ENCODE measurements at regions not wholly inside any gene's neighbourhood (a gene's known extent, or its start where the extent isn't known, plus 50 kb on each side); places are given as distances from the start of the nearest gene placed in this dataset.

GRCh38 chr4:53895137-53895536, 169.3 kb downstream of the CHIC2 start:
- Histone ChIP-seq H3K4me1 (peaks cover 0 to 13% (median 7%) of the 10 kb centered on the region in 9 donors), H3K27ac (no peak overlapping the region), H3K36me3 (no peaks in the 10 kb centered on the region), H3K27me3 (peaks cover 0 to 4% (median 0%) of the 10 kb centered on the region in 7 donors), H3K9me3 (no peaks in the 10 kb centered on the region), H3K4me3 (no peak overlapping the region)
- intact Hi-C loops (cut with DNase I), result no loop called here
- WGBS, 2 donors, result 88% methylated on average over 3 of the region's 3 CpGs
- no peak for ATAC-seq
- no peak for TF ChIP-seq CTCF (IDR thresholded peaks at IDR 0.05)
- no peak for DNase-seq

- intact Hi-C loops (cut with DNase I), result no loop called here
- no peak for TF ChIP-seq CTCF (IDR thresholded peaks at IDR 0.05)
- no peaks in the 10 kb centered on the region for H3K36me3 ChIP-seq
- H3K27me3 ChIP-seq, result peaks cover 0 to 4% (median 0%) of the 10 kb centered on the region in 7 donors
- H3K27ac ChIP-seq, result peak overlapping the region in 4 of 10 donors; percentile 33 to 48 (median 41)
- no peaks in the 10 kb centered on the region for H3K9me3 ChIP-seq
- WGBS, 2 donors, result 70 to 78% methylated on average over 4 of the region's 4 CpGs
- no peak overlapping the region for H3K4me3 ChIP-seq
- ATAC-seq (peak in 1 of 8 donors; percentile 31), DNase-seq (no peak)
- H3K4me1 ChIP-seq, result peaks cover 0 to 4% (median 0%) of the 10 kb centered on the region in 9 donors
Observed at GRCh38 chr4:53890461-53890860, 173.9 kb downstream of the CHIC2 start.

- TF ChIP-seq CTCF (IDR thresholded peaks at IDR 0.05), result no peak
- WGBS, 2 donors, result 71 to 81% methylated on average over 6 of the region's 6 CpGs
- Histone ChIP-seq H3K4me1 (peaks cover 0 to 4% (median 0%) of the 10 kb centered on the region in 9 donors), H3K27me3 (peaks cover 0 to 4% (median 0%) of the 10 kb centered on the region in 7 donors), H3K4me3 (no peak overlapping the region), H3K36me3 (no peaks in the 10 kb centered on the region), H3K9me3 (no peaks in the 10 kb centered on the region), H3K27ac (peak overlapping the region in 3 of 10 donors; percentile 10 to 48 (median 46))
- ATAC-seq (no peak), DNase-seq (no peak)
- intact Hi-C loops (cut with DNase I), result no loop called here
Observed at GRCh38 chr4:53889326-53890055, 174.9 kb downstream of the CHIC2 start.

- intact Hi-C loops (cut with DNase I), result no loop called here
- 59 to 63% methylated on average over 2 of the region's 2 CpGs for WGBS, 2 donors
- H3K4me1 ChIP-seq, result peaks cover 0 to 4% (median 0%) of the 10 kb centered on the region in 9 donors
- H3K9me3 ChIP-seq, result peaks cover 0 to 9% (median 0%) of the 10 kb centered on the region in 11 donors
- H3K36me3 ChIP-seq, result no peaks in the 10 kb centered on the region
- ATAC-seq (peak in 2 of 8 donors; percentile 9 to 10), DNase-seq (no peak)
- H3K27me3 ChIP-seq, result peaks cover 0 to 2% (median 0%) of the 10 kb centered on the region in 7 donors
- no peak for TF ChIP-seq CTCF (IDR thresholded peaks at IDR 0.05)
- H3K4me3 ChIP-seq, result no peak overlapping the region
- H3K27ac ChIP-seq, result peak overlapping the region in 4 of 10 donors; percentile 23 to 54 (median 32)
Observed at GRCh38 chr4:53886090-53886489, 178.3 kb downstream of the CHIC2 start.
